Activated naive CD8-positive, alpha-beta T cell treated with anti-CD3 and anti-CD28 coated beads, Interleukin-2, amount 10 ng/mL, durations not matched to agents 7 days and 5 days (primary cell): ENCODE measurements at regions not wholly inside any gene's neighbourhood (a gene's known extent, or its start where the extent isn't known, plus 50 kb on each side); places are given as distances from the start of the nearest gene placed in this dataset.

Experiments used
- ATAC-seq: fragments of 150-1000 bp; cut with Tn5 transposase; one replicate; pipeline ENCODE4 v1.10.0; 2021; ENCODE audit warnings: low read depth, moderate library complexity
- POLR2A ChIA-PET: fragments of 350-600 bp; sonication (Branson Sonifier 250); formaldehyde crosslinking; loops from one replicate; lab custom pipeline; 2021; ENCODE audit warnings: antibody characterized with exemption; lab: Charles Lee
- DNase-seq: peaks from one replicate; pipeline ENCODE4 v3.0.0; 2021
- H3K27ac Mint-ChIP-seq: one replicate; pipeline ENCODE4 v1.8.0; 2022; ENCODE audit warnings: mild to moderate bottlenecking, mixed read lengths
- H3K27me3 Mint-ChIP-seq: one replicate; pipeline ENCODE4 v1.8.0; 2022; ENCODE audit warnings: mild to moderate bottlenecking, moderate library complexity, mixed read lengths
- H3K36me3 Mint-ChIP-seq: one replicate; pipeline ENCODE4 v1.8.0; 2021; ENCODE audit warnings: mild to moderate bottlenecking, mixed read lengths
- H3K4me1 Mint-ChIP-seq: one replicate; pipeline ENCODE4 v1.8.0; 2021; ENCODE audit warnings: mixed read lengths
- H3K4me3 Mint-ChIP-seq: one replicate; pipeline ENCODE4 v1.8.0; 2022; ENCODE audit warnings: mild to moderate bottlenecking, moderate library complexity, mixed read lengths
- H3K9me3 Mint-ChIP-seq: one replicate; pipeline ENCODE4 v1.8.0; 2021; ENCODE audit warnings: mixed read lengths

DNA sequence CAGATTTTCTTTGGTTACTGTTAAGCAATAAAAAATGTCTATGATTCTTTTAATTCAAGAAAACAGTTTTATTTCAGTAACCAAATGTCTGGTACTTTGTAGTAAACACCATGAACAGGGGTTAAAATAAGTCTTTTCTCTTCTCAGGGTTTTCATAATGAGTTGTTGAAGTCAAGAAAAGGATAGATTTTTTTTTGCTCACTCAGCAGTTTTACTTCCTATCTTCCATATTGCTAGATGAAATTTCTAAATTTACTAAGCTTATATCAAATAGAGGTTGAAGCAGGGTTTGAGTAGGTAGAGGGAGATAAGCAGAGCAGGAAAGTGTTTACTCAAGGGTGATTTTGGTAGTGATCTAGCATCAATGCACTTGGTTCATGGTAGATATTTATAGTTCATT, 1031.3 kb downstream of the C4orf33 start:
- DNase-seq, result no peak
- POLR2A ChIA-PET, result no interaction called here

DNA sequence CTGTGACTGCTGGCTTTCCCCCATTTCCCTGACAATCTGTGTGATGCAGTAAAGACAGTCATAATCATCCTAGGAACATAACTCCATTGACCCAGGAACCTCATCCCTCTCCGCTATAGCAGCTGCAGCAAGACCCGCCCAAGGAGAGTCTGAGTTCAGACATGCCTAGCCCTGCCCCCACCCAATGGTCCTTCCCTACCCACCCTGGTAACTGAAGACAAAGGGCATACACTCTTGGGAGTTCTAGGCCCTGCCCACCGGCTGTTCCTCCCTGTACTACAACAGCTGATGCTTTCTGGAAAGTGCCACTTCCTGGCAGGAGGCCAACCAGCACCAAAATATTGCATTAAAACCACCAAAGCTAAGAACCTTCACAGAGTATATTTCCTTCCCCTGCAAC, 1035.6 kb downstream of the C4orf33 start:
- no peak overlapping the region for H3K27ac Mint-ChIP-seq
- POLR2A ChIA-PET, result no interaction called here
- peaks cover 1% of the 10 kb centered on the region for H3K36me3 Mint-ChIP-seq
- peaks cover 3% of the 10 kb centered on the region for H3K9me3 Mint-ChIP-seq
- H3K27me3 Mint-ChIP-seq, result no peaks in the 10 kb centered on the region
- DNase-seq (no peak), ATAC-seq (no peak)
- no peaks in the 10 kb centered on the region for H3K4me1 Mint-ChIP-seq
- H3K4me3 Mint-ChIP-seq, result no peak overlapping the region

More for the DNA sequence above, 1031.3 kb downstream of the C4orf33 start:
- Mint-ChIP-seq H3K27ac (no peak overlapping the region), H3K9me3 (no peaks in the 10 kb centered on the region), H3K4me3 (no peak overlapping the region), H3K27me3 (no peaks in the 10 kb centered on the region), H3K4me1 (no peaks in the 10 kb centered on the region), H3K36me3 (peaks cover 1% of the 10 kb centered on the region)
- no peak for ATAC-seq

DNA sequence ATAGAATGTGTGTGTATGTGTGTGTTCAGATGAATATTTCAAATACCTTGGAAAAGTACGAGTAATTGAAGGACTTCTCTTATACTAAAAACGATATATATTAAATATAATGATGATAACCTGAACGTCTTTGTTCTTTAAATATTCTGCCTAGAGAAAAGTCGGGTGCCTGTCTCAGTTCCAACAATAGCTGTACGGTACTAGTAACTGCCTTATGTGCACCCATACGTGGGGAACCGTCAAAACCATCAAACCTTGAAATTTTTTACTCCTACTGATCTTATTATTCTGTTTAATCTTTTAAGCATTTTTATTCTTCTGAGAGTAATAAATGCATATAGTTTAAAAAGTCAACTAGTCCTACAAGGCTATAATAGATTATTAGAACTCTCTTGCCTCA, 1045.7 kb downstream of the C4orf33 start:
- DNase-seq (no peak), ATAC-seq (no peak)
- POLR2A ChIA-PET, result no interaction called here
- no peaks in the 10 kb centered on the region for H3K36me3 Mint-ChIP-seq
- H3K4me1 Mint-ChIP-seq, result no peaks in the 10 kb centered on the region
- no peak overlapping the region for H3K4me3 Mint-ChIP-seq
- H3K9me3 Mint-ChIP-seq, result no peaks in the 10 kb centered on the region
- H3K27me3 Mint-ChIP-seq, result no peaks in the 10 kb centered on the region
- no peak overlapping the region for H3K27ac Mint-ChIP-seq

DNA sequence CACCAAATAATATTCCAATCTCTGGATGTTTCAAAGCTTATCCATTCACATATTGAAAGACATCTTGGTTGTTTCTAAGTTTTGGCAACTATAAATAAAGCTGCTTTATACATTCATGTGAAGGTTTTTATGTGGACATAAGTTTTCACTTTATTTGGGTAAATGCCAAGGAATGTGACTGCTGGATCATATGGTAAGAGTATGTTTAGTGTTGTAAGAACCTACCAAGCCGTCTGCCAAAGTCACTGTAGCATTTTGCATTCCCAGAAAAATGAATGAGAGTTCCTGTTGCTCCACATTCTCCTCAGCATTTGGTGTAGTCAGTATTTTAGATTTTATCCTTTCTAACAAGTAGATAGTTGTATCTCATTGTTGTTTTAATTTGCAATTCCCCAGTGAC, 1047.7 kb downstream of the C4orf33 start:
- Mint-ChIP-seq H3K4me3 (no peak overlapping the region), H3K27ac (no peak overlapping the region), H3K4me1 (no peaks in the 10 kb centered on the region), H3K27me3 (no peaks in the 10 kb centered on the region), H3K36me3 (no peaks in the 10 kb centered on the region), H3K9me3 (no peaks in the 10 kb centered on the region)
- DNase-seq, result no peak
- no peak for ATAC-seq
- POLR2A ChIA-PET, result interaction anchor here (0.6 kb wide), 1 partner anchor 349 kb away, joined by 3 read pairs; no protein-coding TSS in a partner anchor

DNA sequence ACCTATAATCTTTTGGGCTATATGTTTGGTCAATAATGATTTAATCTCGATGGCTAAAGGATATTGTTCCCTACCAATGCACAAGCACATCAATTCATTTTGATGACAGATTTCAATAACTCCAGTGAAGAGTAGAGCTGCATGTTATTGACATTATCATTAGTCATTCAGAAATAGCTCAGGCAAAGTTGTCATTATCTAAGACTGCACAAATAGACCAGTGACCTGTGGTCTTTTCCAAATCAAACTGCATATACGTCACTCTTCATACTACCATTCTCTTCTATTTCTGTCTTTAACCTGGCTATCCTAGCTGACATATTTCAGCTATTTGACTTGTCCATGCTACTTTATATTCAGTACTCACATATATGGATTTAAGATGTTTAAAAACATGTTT, 1050.8 kb downstream of the C4orf33 start:
- no peak overlapping the region for H3K4me3 Mint-ChIP-seq
- POLR2A ChIA-PET, result no interaction called here
- no peaks in the 10 kb centered on the region for H3K27me3 Mint-ChIP-seq
- no peaks in the 10 kb centered on the region for H3K9me3 Mint-ChIP-seq
- no peak for DNase-seq
- no peaks in the 10 kb centered on the region for H3K36me3 Mint-ChIP-seq
- H3K4me1 Mint-ChIP-seq, result no peaks in the 10 kb centered on the region
- H3K27ac Mint-ChIP-seq, result no peak overlapping the region
- ATAC-seq, result no peak

DNA sequence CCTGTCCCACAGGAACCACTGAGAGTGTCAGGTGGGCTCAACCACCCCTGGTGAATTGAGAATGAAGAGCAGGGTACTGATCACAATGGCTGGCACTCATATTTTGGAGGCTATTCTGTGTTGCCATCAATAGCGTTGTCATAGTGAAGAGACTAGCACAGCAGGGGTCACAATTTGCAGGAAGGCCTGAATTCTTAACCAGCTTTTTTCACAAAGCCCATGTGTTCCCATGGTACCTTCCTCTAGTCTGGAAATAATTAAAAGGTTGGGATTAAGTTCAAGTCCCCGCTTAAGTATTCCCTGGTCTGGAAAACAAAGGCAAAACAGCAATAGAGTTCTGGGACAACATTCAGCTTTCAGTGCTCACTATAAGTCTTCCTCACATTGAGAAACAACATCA, 1051.7 kb downstream of the C4orf33 start:
- H3K4me3 Mint-ChIP-seq, result no peak overlapping the region
- H3K27ac Mint-ChIP-seq, result no peak overlapping the region
- H3K27me3 Mint-ChIP-seq, result no peaks in the 10 kb centered on the region
- no peaks in the 10 kb centered on the region for H3K9me3 Mint-ChIP-seq
- no peak for ATAC-seq
- no peaks in the 10 kb centered on the region for H3K4me1 Mint-ChIP-seq
- POLR2A ChIA-PET, result no interaction called here
- DNase-seq, result no peak
- H3K36me3 Mint-ChIP-seq, result no peaks in the 10 kb centered on the region

DNA sequence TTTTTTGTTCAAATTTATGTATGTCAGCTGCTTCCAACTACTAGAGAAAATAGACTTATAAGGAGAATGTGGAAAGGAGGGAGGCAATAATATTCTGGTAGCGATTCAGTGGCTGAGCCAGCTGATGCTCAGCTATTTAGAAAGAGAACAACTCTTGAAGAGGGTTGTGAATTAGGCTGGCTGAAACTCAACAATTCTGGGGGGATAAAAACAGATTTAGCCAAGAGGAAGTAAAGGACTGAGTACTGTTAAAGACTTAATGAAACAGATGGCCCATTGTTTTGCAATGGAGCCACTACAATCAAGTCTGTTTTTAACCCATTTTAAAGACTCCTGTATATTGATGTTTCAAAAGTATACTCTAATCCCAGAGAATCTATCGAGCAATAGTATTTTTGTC, 1058.9 kb downstream of the C4orf33 start:
- H3K4me1 Mint-ChIP-seq, result no peaks in the 10 kb centered on the region
- H3K36me3 Mint-ChIP-seq, result no peaks in the 10 kb centered on the region
- DNase-seq (no peak), ATAC-seq (no peak)
- H3K27me3 Mint-ChIP-seq, result no peaks in the 10 kb centered on the region
- POLR2A ChIA-PET, result no interaction called here
- H3K27ac Mint-ChIP-seq, result no peak overlapping the region
- peaks cover 3% of the 10 kb centered on the region for H3K9me3 Mint-ChIP-seq
- H3K4me3 Mint-ChIP-seq, result no peak overlapping the region

DNA sequence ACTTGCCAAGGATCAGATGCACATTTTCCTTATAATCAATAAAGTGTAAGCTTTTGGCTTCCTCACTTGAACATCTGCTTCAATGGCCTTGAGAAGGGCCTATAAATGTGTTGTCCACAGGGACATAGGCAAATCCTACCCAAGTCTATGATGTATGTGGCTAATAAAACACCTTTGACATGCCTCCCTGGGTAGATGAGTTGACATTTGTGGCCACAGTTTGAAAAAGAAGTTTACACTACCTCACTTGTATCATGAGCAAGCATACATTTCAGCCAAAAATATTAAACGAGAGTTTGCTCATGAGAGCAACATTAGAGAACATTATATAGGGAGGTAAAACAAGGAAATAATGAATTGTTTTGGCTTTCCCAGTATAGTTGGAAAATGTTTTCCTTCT, 1067.7 kb downstream of the C4orf33 start:
- H3K36me3 Mint-ChIP-seq, result no peaks in the 10 kb centered on the region
- POLR2A ChIA-PET, result no interaction called here
- peaks cover 5% of the 10 kb centered on the region for H3K9me3 Mint-ChIP-seq
- DNase-seq (no peak), ATAC-seq (no peak)
- no peak overlapping the region for H3K4me3 Mint-ChIP-seq
- H3K27me3 Mint-ChIP-seq, result no peaks in the 10 kb centered on the region
- H3K4me1 Mint-ChIP-seq, result no peaks in the 10 kb centered on the region
- H3K27ac Mint-ChIP-seq, result no peak overlapping the region

DNA sequence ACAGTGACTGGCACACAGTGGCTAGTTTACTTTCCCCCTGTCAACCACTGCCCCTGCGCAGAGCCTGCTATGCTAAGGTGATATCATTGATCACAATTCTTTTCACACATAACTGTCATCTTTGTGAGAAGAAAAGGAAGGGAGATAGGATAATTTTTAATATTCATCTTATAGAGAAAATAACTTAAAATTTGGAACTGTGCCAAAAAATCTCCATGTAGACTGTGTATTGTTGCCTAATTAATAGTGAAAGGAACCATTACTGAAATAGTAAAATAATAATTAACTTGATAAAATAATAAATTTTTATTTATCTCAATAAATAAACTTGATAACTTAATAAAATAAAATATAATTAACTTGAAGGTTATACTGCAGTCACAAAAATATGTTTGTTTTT, 1069.4 kb downstream of the C4orf33 start:
- Mint-ChIP-seq H3K36me3 (no peaks in the 10 kb centered on the region), H3K27me3 (no peaks in the 10 kb centered on the region), H3K9me3 (peaks cover 3% of the 10 kb centered on the region), H3K4me3 (no peak overlapping the region), H3K4me1 (no peaks in the 10 kb centered on the region), H3K27ac (no peak overlapping the region)
- DNase-seq (no peak), ATAC-seq (no peak)
- POLR2A ChIA-PET, result no interaction called here

DNA sequence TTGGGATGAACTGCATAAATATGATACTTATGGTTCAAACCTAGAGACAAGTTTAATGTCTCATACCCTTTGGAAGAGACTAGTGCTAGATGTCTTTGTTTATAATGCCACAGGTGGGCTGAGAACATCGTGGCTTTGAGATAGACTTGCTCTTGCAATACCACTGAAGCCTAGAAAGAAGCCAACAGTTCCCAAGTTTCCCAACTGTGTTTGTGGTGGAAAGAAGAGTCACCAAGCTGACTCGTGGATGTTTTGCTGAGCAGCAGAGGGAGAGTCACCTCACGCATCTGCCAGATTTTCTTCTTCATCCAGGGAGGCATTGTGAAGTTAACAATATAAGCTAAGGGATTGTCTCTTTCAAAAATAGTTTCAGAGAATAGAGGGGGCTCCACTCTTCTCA, 1076.2 kb downstream of the C4orf33 start:
- no peaks in the 10 kb centered on the region for H3K36me3 Mint-ChIP-seq
- peaks cover 3% of the 10 kb centered on the region for H3K9me3 Mint-ChIP-seq
- DNase-seq (no peak), ATAC-seq (no peak)
- H3K27me3 Mint-ChIP-seq, result no peaks in the 10 kb centered on the region
- POLR2A ChIA-PET, result no interaction called here
- no peaks in the 10 kb centered on the region for H3K4me1 Mint-ChIP-seq
- no peak overlapping the region for H3K4me3 Mint-ChIP-seq
- H3K27ac Mint-ChIP-seq, result no peak overlapping the region

DNA sequence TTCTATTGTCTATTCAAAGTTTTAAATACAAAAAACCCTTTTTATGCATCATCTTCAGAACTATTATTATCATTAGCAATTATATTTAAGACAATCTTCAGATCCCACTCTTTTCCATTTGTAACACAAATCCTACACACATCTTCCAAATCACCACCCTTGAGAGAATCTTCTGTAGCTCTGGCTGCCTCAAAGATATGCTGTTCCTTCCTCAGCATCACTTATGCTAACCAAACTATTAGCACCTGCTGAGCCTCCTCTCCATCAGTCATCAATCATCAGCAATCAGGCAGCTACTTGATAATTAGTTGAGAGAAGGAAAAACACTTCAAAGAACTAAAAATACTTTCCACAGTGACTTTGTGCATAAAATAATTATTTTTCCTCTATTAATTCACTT, 1082.2 kb downstream of the C4orf33 start:
- DNase-seq (no peak), ATAC-seq (no peak)
- POLR2A ChIA-PET, result no interaction called here
- H3K27ac Mint-ChIP-seq, result no peak overlapping the region
- no peak overlapping the region for H3K4me3 Mint-ChIP-seq
- no peaks in the 10 kb centered on the region for H3K27me3 Mint-ChIP-seq
- peaks cover 1% of the 10 kb centered on the region for H3K9me3 Mint-ChIP-seq
- H3K4me1 Mint-ChIP-seq, result no peaks in the 10 kb centered on the region
- no peaks in the 10 kb centered on the region for H3K36me3 Mint-ChIP-seq

DNA sequence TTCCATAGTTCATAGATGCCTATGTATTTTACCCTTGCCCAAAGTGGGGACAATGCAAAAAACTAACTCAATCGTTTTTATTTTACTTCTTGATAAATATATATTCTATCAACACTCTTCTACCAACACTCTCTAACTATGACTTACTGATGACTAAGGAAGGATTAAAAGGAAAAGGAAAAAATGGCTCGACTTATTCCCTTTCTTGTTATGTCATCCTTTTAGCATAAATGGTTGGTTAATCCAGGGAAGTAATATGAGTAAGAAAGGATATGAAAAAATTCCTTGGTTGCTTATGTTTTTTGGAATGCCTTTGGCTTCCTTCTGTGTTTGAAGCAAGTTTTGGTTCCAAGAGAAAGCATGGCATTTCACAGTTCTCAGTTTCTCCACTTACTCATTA, 1087.1 kb downstream of the C4orf33 start:
- Mint-ChIP-seq H3K9me3 (no peaks in the 10 kb centered on the region), H3K27ac (no peak overlapping the region), H3K4me3 (no peak overlapping the region), H3K4me1 (no peaks in the 10 kb centered on the region), H3K36me3 (no peaks in the 10 kb centered on the region), H3K27me3 (no peaks in the 10 kb centered on the region)
- ATAC-seq, result no peak
- POLR2A ChIA-PET, result no interaction called here
- DNase-seq, result no peak

DNA sequence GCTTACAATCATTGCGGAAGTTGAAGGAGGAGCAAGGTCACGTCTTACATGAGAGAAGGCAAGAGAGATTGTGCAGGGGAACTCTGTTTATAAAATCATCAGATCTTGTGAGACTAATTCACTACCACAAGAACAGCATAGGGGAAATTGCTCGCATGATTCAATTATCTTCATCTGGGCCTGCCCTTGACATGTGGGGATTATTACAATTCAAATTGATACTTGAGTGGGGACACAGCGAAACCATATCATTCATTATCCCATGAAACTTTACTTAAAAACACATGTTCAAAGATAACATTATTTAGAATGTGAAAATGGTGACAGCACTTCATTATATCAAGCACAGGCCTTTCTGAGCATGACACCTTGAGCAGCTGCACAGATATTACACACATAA, 1087.8 kb downstream of the C4orf33 start:
- H3K9me3 Mint-ChIP-seq, result no peaks in the 10 kb centered on the region
- POLR2A ChIA-PET, result no interaction called here
- no peaks in the 10 kb centered on the region for H3K36me3 Mint-ChIP-seq
- ATAC-seq (no peak), DNase-seq (no peak)
- H3K4me1 Mint-ChIP-seq, result no peaks in the 10 kb centered on the region
- H3K27ac Mint-ChIP-seq, result no peak overlapping the region
- H3K4me3 Mint-ChIP-seq, result no peak overlapping the region
- no peaks in the 10 kb centered on the region for H3K27me3 Mint-ChIP-seq

DNA sequence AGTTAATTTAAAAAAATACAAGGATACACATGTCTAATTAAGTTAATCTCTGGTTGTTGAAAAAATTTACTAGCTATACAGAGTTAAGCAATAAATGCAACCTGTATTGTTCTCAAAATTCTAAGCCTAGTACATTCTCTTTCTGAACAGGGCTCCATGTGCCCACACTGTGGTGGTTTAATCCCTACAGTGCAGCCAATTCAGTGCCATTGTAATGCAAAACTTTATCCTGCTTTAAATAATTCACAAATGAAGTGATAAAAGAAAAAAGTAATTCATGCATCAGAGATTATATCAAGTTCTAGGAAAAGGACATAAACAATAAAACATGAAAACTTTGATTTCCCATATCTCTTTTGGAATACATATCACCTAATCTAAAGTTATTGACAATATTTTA, 1089.2 kb downstream of the C4orf33 start:
- ATAC-seq, result no peak
- POLR2A ChIA-PET, result no interaction called here
- H3K27ac Mint-ChIP-seq, result no peak overlapping the region

DNA sequence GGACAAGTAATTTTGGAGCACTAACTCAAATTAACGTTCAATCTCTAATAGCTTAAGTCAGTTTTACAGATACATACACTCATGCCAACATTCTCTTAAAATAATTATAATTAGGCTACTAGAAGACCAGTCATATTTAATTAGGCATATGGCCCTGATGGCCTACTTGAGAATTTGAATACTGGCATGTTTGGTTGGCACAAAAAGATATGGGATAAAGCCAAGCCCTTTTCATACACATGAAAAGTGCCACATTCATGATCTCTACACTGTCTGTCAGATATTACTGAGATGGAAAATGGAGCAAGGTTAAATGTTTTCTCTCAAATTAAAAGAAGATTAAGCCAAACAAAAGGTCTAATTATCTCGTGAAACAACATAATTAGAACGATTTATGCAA, 1091.0 kb downstream of the C4orf33 start:
- Mint-ChIP-seq H3K4me3 (no peak overlapping the region), H3K9me3 (no peaks in the 10 kb centered on the region), H3K4me1 (no peaks in the 10 kb centered on the region), H3K27ac (no peak overlapping the region), H3K36me3 (no peaks in the 10 kb centered on the region), H3K27me3 (no peaks in the 10 kb centered on the region)
- POLR2A ChIA-PET, result no interaction called here
- no peak for ATAC-seq
- DNase-seq, result no peak

More for the DNA sequence above, 1089.2 kb downstream of the C4orf33 start:
- Mint-ChIP-seq H3K36me3 (no peaks in the 10 kb centered on the region), H3K27me3 (no peaks in the 10 kb centered on the region), H3K9me3 (no peaks in the 10 kb centered on the region), H3K4me3 (no peak overlapping the region), H3K4me1 (no peaks in the 10 kb centered on the region)
- DNase-seq, result no peak
